Spleen (tissue), 7 donors: ENCODE measurements at regions not wholly inside any gene's neighbourhood (a gene's known extent, or its start where the extent isn't known, plus 50 kb on each side); places are given as distances from the start of the nearest gene placed in this dataset.

Source experiments
- POLR2A ChIP-seq, 3 donors: fragments of 450-650 bp; IDR thresholded peaks; one replicate each; pipeline ENCODE4 v1.5.1; 2017; ENCODE audit warnings: antibody characterized with exemption in 3 of 3, mild to moderate bottlenecking in 1 of 3
- TF ChIP-seq, protein P1 (sequence below), 11 experiments: fragments of 200-600 bp in 7 of 11; fragments of 450-650 bp in 4 of 11; sonication (generic) in 4 of 11; IDR thresholded peaks in 8 of 11; conservative IDR thresholded peaks in 3 of 11; 1 replicate in 7 of 11; 2 replicates in 4 of 11; pipeline versions ENCODE4 v1.4.0 to v1.8.0; 2016 to 2021; ENCODE audit warnings: antibody characterized with exemption in 11 of 11, inconsistent platforms in 4 of 11, mild to moderate bottlenecking in 1 of 11
- donor health status: DM: no; HTN: no; CAD: no; lungs with moderate emphysema.
- donor health status: DM: no; HTN: no; CAD: no.
- donor health status: DM: no; HTN: no; CAD: no.

GRCh38 chr2:139628931-139629330 is 848.7 kb upstream of the NXPH2 start:
- TF ChIP-seq, protein P1, sequence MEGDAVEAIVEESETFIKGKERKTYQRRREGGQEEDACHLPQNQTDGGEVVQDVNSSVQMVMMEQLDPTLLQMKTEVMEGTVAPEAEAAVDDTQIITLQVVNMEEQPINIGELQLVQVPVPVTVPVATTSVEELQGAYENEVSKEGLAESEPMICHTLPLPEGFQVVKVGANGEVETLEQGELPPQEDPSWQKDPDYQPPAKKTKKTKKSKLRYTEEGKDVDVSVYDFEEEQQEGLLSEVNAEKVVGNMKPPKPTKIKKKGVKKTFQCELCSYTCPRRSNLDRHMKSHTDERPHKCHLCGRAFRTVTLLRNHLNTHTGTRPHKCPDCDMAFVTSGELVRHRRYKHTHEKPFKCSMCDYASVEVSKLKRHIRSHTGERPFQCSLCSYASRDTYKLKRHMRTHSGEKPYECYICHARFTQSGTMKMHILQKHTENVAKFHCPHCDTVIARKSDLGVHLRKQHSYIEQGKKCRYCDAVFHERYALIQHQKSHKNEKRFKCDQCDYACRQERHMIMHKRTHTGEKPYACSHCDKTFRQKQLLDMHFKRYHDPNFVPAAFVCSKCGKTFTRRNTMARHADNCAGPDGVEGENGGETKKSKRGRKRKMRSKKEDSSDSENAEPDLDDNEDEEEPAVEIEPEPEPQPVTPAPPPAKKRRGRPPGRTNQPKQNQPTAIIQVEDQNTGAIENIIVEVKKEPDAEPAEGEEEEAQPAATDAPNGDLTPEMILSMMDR (IDR thresholded peaks at IDR 0.05 in 8 of 11, conservative IDR thresholded peaks at IDR 0.05 in 3 of 11), result no peak
- TF ChIP-seq POLR2A (IDR thresholded peaks at IDR 0.05), result no peak
